ENCODE measurements at regions not wholly inside any gene's neighbourhood (a gene's known extent, or its start where the extent isn't known, plus 50 kb on each side); places are given as distances from the start of the nearest gene placed in this dataset.
"Not testable (repeated sequence)": the region's sequence is repeated elsewhere in the genome, so short reads cannot be mapped to it uniquely, and the experiment has no call there.

DNA sequence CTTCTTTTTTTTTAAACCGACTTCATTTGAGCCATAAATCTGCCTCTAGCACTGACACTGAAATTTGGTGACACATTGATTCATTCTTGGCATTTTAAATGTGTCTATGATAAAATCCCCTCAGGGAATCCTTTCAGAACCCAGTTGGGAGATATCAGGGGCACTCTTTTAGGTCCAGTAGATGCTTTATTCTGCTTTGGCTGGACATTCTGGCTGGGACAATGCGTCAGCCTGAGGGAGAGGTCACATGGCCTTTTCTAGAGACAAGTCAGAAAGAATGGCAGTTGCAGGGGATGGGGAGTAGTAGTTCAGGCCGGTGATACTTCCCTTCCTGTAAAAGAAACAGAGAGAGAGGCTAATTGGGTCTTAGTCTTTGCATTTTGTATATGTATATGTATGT, 63.1 kb downstream of the TRIM43 start:
- not testable (repeated sequence) for DNase-seq

DNA sequence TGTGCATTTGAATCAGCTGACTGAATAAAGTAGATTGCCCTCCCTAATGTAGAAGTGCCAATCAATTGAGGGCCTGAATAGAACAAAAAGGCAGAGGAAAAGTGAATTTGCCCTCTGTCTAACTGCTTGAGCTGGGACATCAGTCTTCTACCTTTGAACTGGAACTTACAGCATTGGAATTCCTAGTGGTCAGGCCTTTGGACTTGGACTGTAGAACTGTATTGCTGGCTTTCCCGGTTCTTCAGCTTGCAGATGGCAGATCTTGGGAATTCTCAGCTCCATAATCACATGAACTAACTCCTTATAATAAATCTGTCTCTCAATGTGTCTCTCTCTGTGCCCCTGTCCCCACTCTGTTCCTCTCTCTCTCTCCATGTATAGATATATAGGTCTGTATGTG, 64.8 kb downstream of the TRIM43 start:
- DNase-seq = not testable (repeated sequence)

DNA sequence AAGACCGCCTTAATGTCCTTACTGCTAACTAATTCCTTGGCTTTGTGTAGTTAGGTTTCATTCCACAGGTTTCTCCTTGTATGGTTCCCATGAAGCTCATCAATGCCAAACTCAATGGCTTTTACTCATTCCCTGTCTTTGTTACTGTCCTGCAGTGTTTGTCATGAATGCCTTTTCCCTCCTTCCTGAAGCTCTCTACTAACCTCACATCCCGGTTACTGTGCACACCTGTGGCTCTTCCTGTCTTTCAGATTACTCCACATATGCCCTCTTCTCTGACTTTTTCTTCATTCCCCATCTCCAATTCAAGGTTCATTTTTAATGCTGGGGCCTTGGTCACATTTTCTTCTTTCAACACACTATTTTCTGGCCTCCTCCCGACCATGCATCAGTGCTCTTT, 66.1 kb downstream of the TRIM43 start:
- not testable (repeated sequence) for DNase-seq

DNA sequence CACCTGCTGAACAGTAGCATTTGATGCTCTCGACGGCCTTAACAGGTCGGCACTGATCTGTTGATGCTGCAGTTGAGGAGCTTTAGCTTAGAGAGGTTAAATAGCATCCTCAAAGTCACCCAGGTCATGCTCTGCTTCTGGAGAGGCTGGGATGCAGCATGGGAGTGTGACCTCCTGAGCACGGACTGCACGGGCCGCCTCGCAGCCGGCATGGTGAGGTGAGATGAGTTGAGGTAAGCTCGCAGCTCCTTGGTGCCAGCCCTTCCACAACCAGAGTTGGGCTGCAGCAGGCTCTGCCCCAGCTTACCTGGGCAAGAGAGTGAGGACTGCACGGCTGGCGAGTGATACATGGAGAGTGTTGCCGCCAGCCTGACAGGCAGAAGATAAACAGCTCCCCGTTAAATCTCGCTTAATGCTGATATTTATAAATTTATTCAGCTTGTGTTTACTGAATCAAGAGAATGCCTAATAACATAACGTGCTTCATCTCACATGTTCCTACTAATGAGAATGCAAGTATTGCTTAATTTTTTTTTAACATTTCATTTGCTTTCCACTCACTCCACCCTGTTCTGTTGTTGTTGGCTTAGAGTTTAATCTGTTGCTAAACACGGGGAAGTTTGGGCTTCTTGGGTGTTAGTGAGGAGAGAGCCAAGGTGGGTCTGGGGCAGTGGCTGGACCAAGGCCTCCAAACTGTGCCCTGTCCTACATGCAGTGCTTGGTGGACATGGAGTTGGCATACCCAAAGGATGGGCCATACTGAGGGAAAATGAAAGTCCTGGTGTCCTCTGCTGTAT, 69.2 kb downstream of the TRIM43 start:
- not testable (repeated sequence) for DNase-seq

DNA sequence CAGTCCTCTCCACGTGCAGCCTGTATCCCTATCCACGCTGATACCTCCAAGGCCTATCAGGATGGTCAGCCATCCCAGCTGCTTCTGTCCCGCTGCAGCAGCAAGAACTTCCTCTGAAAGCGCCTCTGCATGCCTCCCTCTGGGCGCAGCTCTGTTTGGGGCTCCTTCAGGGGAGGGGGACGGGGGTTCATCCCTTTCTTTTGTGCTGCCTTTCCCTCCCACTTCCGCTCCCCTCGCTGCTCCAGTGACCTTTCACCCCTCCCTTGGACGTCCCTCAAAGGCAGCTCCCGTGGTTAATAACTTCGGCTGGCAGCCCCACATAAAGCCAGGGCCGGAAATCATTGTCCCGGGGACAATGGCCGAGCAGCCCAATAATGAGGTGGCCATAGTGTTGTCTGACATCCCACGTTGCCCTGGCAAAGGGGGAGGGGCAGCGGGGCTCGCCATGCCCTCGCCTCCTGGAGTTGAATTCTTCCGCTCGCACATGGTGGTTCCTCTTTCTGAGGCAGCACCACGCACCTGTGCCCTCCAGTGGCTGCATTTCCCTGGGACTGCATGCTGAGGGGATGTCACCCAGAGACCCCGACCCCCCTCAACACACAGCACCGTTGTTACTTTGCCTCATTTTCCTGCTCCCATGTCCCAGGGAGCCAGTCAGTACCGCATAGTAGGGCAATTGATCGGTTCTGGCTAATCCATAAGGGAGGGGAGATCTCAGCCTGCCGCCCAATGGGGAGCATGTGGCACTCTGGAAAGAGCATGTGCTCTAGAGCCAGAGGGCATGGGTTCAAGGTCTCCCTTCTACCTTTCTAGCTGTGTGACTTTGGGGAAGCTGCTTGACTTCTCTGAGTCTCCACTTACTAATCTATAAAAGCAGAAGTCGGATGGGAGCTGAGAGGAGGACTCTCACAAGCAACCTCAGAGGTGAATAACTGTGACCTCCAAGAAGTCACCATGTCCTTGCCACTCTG, 72.0 kb downstream of the TRIM43 start:
- not testable (repeated sequence) for DNase-seq

DNA sequence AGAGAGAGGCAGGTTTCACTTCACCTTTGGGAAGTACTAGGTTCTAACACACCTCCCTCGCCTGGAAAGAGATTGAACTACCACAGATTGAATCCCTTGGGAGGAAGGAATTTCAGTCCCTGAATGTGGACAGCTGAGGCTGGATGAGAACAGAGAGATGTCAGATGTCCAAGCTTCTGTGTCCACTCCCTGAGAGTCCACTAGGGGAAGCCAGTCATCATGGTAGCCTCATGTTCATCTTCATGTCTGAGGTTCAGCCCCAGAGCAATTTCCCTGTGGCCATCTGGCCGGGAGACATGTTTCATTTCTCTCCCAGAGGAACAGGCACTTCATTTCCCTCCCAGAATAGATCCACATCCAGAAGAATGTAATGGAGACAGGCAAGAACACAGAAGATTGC, 74.8 kb downstream of the TRIM43 start:
- not testable (repeated sequence) for DNase-seq

DNA sequence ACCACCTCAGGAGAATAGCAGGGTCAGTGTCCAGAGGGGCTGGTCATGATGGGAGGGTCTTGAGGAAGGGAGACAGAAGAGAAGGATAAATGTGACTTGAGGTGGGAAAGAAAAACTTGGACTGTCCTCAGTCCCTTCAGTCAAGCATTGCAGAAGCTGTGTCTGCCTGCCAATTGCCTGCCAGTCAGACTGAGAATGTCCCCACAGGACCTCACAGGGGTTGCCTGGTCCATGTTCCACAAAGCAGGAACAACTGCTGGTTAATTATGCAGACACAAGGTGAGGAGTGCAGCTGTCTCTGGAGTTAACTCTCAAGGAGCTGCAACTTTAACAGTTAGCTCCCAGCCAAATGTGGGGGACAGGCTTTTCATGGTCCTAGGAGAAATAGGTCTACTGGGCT, 75.7 kb downstream of the TRIM43 start:
- no peak for DNase-seq

DNA sequence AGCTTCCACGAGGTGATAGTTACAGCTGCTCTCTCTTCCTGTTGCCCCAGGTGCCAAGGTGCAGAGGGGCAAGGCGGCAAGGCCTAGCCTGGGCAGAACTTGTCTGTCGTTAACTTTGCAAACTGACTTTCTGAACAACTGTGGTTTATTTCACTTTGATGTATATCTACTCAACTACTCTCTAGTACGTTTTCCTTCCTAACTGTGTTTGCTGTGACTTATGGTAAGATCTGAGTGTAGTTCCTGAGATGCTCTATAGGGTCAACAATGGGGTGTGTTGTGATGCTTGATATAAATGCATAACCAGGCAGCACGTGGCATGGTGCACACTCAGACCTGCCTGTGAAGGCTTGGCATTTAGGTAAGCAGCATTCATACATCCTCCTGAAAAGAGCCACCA, 77.1 kb downstream of the TRIM43 start:
- DNase-seq = not testable (repeated sequence)

DNA sequence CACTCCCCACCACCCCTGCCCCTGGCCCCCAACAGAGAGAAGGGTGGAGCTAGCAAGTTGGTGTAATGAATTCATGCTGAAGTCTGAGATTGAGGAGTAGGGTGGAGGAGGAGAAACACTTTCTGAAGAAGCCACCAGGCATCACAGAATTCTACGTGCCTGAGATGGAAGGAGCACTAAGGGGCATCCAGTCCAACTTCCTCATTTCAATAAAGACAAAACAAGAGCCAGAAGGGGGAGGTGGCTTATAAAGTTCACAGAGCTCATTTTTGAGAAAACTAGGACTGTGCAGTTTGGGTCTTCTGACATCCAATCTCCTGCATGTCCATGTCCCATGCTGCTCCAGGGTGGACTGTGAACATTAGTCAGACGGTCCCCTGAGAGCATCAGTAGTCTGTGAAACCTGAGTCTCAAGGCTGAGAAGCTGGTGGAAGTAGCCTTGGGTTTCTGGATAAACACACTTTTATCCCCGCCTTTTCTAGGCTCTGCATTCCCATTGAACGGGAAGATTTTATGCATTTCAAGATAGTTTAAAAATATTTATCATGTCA, 77.7 kb downstream of the TRIM43 start:
- no peak for DNase-seq

DNA sequence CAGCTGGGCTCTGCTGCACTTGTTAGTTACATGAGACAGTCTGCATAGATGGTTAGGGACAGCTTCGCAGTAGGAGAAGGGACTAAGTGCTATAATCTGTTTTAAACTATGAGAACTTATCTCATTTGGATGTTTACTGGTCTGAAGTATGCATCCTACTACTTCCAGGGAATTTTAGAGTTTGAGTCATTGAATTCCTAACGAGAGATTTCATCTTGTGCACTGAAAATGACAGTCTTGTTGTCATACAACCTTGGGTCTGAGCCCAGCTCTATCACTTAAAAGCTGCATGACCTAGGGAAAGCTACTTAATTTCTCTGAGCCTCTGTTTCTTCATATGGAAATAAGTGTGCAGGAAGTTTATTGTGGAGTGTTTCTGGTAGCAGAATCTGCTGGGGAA, 78.4 kb downstream of the TRIM43 start:
- no peak for DNase-seq

DNA sequence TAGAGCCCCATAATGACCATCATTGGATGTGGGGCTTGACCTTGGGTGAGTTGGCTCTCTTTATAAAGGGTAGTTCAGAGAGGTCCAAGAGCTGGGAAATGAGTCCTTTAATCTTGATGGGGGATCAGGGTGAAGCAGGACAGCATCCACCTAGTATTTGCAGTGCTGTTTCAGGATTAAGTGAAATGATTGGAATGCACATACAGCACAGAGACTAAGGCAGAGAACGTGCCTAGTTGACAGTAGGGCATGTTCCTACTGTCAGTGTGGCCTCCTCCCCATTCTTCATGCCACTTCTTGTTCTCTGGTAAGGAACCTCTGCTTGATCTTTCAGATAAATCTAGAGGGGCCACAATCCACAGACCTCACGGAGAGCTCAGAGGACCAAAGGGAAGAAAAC, 78.9 kb downstream of the TRIM43 start:
- no peak for DNase-seq

DNA sequence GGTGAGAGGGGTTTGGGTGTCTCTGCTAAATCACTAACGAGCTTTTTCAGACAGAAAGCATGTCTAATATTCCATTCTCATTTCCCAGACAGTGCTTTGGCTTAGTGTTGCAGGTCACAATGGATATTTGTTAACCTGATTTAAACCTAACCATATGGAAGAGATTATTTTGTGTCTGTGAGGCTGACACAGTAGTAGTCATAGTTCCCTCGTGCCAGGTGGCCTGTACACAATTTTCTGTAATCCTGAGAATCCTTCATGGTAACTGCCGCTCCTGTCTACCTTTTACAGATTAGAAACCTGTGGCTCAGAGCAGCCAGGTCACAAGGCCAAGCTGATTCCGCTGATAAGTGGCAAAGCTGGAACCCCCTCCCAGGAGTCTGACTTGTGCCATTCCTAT, 79.4 kb downstream of the TRIM43 start:
- not testable (repeated sequence) for DNase-seq

DNA sequence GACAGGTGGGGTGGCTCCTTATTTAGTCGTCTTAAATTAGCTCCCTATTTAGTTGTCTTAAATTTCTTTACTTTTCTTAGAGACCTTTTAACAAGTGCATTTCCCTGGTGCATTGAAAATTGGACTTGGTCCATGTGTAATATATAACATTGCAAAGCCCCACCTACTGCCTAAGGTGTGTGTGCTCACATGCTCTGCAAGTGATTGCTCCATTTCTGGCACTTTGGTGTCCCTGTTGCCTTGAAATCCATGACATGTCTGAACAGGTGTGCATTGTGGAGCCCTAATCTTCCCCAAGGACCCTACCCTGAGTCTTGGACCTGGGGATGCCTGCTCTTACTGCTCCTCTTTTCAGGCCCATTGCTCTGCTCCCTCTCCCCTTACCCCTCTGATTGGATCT, 80.2 kb downstream of the TRIM43 start:
- DNase-seq = not testable (repeated sequence)

DNA sequence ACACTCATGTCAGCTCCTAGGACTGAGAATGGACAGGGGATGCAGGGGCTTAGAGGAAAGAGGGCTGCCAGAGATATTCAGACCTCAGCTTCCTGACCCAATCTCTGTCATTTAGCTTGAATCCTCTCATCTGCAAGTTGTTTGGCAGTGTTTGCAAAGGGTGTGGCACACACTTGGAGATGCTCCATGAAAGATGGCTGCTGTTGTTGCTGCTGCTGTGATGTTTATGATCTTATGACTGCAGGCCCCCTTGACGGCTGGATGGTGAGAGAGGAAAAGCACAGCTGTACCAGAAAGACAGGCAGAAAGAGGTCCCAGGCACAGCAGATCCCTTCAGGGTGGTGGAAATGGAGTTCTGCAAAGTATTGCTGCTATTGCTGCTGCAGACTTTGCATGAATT, 80.7 kb downstream of the TRIM43 start:
- DNase-seq = not testable (repeated sequence)

DNA sequence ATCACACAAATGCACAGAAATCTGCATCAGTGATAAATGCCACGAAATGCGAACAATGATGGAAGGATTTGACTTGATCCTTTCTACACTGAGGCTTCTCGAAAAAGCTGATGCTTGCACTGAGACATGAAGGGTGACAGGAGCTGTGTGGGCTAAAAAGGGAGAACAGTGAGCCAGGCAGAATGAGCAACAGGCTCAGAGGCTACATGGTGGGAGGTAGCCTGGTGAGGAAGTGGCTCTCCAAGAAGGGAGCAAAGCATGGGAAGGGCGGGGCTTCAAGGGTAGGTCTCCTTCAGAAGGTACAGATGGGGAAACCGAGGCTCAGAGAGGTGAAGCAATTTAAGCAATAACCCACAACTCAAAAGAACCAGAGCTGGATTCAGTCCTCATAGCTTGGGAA, 82.4 kb downstream of the TRIM43 start:
- no peak for DNase-seq

DNA sequence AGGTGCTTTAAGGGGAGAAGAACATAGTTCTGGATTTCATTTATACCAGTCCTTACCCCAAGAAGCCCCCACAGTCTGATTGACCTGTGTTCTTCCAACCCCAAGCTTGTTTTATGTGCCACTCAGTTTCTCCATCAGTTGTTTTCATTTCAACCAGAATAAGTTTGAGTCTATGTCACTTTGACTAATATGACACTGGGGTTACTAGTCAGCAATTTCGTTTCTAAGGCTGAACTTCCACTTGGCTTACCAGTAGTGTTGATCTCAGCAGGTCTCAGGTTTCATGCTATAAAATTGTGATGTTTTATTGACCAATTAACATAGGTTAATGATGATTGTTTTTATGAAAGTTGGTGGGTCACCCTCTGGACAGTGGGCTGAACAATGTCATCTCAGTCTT, 84.8 kb downstream of the TRIM43 start:
- not testable (repeated sequence) for DNase-seq

DNA sequence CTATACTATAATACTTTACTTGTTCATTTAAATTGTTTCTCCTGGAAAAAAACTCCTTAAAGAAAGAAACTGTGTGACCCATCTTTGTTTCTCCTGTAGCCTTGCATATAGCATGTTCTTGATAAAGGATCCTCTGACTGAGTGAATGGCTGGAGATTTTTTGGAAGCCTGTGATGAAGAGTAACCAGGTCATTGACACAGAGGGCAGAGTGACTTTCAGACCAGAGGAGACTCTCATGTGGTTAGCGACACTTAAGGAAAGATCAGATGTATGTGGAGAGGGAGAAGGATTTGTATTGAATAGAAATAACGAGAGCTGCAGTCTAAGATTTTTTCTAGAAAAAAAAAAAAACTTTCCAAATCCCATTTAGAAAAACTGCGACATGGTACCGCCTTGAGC, 85.5 kb downstream of the TRIM43 start:
- no peak for DNase-seq

DNA sequence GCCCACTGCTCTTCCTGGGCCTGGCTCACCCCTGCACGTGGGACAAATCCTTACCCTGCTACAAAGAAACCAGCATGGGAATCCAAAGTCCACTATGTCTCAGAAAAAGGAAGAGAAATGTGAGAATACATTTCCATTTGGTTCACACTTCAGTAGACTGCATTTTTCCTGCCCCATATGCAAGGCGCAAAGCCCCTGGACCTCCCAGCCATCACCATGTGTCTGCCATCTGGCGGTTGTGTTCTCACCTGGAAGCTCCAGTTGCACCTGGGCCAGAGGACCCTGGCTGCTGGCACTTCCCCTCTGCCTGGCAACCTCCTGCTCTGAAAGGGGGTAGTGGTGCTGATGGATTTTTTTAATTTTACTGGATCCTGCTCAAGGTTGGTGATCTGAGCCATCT, 86.0 kb downstream of the TRIM43 start:
- not testable (repeated sequence) for DNase-seq

DNA sequence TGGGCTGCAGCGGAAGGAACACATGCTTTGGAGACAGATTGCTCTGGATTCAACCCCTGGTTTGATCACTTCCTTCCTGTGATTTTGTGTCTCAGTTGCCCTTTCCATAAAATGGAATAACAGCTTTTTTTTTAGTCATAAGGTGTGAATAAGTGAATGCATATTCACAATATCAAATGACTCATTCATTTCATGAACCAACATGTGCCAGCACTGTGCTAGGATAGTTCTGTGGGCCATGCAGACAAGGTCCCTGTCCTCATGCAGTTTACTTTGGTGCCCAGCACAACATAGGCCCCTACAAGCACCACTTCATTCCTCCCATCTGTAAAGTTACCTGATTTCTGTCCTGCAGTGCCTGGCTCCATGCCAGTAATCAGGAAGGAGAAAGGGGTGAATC, 89.4 kb downstream of the TRIM43 start:
- not testable (repeated sequence) for DNase-seq

DNA sequence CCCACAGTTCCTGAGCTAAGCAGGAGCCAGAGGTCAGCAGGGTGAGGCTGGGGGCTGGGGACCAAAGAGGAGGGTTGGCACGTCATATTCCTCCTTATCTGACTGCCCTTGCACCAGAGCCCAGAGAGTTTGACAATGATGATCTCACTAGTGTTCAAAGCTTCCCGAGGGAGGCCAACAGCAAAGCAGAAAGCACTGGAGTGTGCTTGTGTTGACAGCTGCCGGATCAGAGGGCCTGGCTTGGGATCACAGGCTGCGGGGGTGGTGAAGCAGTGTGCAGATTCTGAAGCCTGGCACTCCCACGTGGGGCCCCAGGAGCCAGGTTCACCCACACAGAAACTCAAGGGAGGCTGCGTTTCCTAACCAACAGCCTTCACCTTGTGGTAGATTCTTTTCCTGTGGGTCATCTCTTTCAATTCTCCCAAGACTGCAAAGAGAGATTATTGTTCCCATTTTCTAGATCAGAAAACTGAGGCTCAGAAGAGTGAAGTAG, 89.8 kb downstream of the TRIM43 start:
- not testable (repeated sequence) for DNase-seq

DNA sequence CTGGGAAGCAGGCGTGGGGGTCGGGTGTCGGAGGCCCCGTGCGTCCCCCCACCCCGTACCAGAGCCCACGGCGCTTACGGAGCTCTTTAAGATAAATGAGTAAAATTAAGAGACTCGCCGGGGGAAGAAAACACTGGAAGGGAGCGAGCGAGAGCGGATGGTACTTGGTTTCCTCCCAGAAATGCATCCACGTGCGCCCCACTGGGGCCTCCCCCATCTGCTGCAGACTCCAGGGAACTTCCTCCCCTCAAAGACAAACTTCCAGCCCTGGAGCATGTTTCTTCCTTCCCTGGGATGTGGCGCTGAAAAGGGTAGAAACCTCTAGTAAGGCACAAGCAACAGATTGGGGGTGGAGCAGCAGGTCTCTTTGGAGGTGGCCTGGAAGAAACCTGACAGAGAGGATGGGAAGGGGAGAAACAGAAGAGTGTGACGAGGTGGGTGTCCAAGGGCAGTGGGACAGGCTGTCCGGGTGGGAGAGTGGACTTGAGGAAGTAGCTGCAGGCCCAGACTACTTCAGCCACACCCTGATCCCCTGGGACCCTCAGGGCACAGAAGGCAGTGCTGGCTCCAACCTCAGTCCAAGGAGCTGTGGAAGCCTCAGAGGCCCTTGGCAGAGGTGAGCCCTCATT, 91.2 kb downstream of the TRIM43 start:
- not testable (repeated sequence) for DNase-seq

DNA sequence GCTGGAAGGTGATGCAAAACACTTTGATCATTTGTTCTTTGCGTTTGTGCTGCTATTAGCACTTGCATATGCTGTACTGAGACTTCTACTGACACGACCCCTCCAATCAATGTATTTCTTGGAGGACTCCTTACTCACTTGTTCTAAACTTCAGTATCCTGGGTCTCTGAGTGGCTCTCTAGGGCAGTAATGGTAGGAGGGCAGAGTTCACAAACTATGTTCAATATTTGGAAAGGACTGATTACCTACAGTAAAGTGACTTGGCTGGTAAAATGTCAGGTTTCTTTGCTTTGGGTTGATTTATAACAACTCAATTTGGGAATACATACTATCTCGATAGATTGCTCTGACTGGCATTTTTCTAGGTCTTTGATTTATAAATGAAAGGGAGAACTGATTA, 93.7 kb downstream of the TRIM43 start:
- DNase-seq = no peak

Measured in activated CD4-positive, alpha-beta T cell treated with anti-CD3 and anti-CD28 coated beads, Interleukin-2, amount 50 U/mL, for 4 hours (primary cell).